Ovary (tissue), 7 donors: ENCODE measurements at regions not wholly inside any gene's neighbourhood (a gene's known extent, or its start where the extent isn't known, plus 50 kb on each side); places are given as distances from the start of the nearest gene placed in this dataset.

Source experiments
- DNase-seq, 5 donors: peaks; one replicate each; pipeline ENCODE4 v3.0.0-alpha.2; 2019 to 2020
- H3K27ac ChIP-seq, 2 donors: fragments of 200-600 bp; one replicate each; pipeline versions ENCODE4 v1.5.1 to v1.8.0; 2019 to 2022
- H3K27me3 ChIP-seq: fragments of 200-600 bp; one replicate; pipeline ENCODE4 v1.8.0; 2022
- H3K36me3 ChIP-seq: fragments of 200-600 bp; sonication (generic); one replicate; pipeline ENCODE4 v1.5.1; 2019
- H3K4me1 ChIP-seq: one replicate; pipeline ENCODE4 v1.8.1; 2013; ENCODE audit warnings: mild to moderate bottlenecking, moderate library complexity; ENCODE audit not compliant: insufficient read depth
- H3K4me3 ChIP-seq: fragments of 200-600 bp; sonication (generic); one replicate; pipeline ENCODE4 v1.5.1; 2017
- H3K9me3 ChIP-seq, 2 donors: fragments of 200-600 bp in 1 of 2; sonication (generic) in 1 of 2; one replicate each; pipeline versions ENCODE4 v1.5.1 to v1.8.1; 2013 to 2019; ENCODE audit warnings: mild to moderate bottlenecking in 1 of 2, moderate library complexity in 1 of 2
- CTCF ChIP-seq, 3 donors: fragments of 450-650 bp in 2 of 3; fragments of 200-600 bp in 1 of 3; IDR thresholded peaks; one replicate each; pipeline versions ENCODE4 v1.5.1 to v1.8.0; 2016 to 2022; ENCODE audit warnings: antibody characterized with exemption in 3 of 3, mild to moderate bottlenecking in 1 of 3
- EP300 ChIP-seq: sonication (generic); formaldehyde crosslinking; IDR thresholded peaks from one replicate; pipeline ENCODE4 v1.6.1; 2017; ENCODE audit warnings: antibody characterized with exemption
- POLR2A ChIP-seq: fragments of 450-650 bp; IDR thresholded peaks from one replicate; pipeline ENCODE4 v1.6.1; 2017; ENCODE audit warnings: antibody characterized with exemption, mild to moderate bottlenecking, moderate library complexity
- WGBS, 3 donors: extraction: QIAGEN DNeasy Blood & Tissue Kit in 1 of 3; methylation state at CpG; one replicate each; pipeline versions ENCODE4 v1.1.5 to v1.1.7; 2013 to 2017; 5-methylcytosine and 5-hydroxymethylcytosine counted together
- intact Hi-C, 4 donors: fragments of 100-400 bp; cut with DNase I; formaldehyde crosslinking; loops; one replicate each; pipeline versions ENCODE4 v1.11.0 to v1.15.1; 2022 to 2023
- donor health status: DM: no; HTN: no; CAD: no; lungs with moderate emphysema.
- donor health status: DM: no; HTN: no; CAD: no.
- donor health status: Bipolar disorder and iron deficiency.
- donor health status: DM: no; HTN: no; CAD: no.
- donor health status: DM: yes; HTN: yes; CAD: no.

- intact Hi-C loops = no loop called here
- 55 to 64% (median 64%) methylated on average over 26 to 27 of the region's 27 CpGs for WGBS, 3 donors
- Histone ChIP-seq H3K9me3 (no peaks in the 10 kb centered on the region), H3K4me1 (no peaks in the 10 kb centered on the region), H3K36me3 (no peaks in the 10 kb centered on the region), H3K27me3 (no peaks in the 10 kb centered on the region), H3K4me3 (no peak overlapping the region), H3K27ac (no peak overlapping the region)
- TF ChIP-seq CTCF (IDR thresholded peaks at IDR 0.05) (no peak), EP300 (no peak), POLR2A (no peak)
- DNase-seq = no peak
Observed at GRCh38 chr13:112012016-112012704, 54.8 kb upstream of the SOX1 start.

- no peaks in the 10 kb centered on the region for H3K4me1 ChIP-seq
- TF ChIP-seq EP300 (no peak), CTCF (IDR thresholded peaks at IDR 0.05) (no peak)
- H3K27ac ChIP-seq = no peak overlapping the region
- 77 to 79% (median 78%) methylated on average over 11 of the region's 11 CpGs for WGBS, 3 donors
- no peak overlapping the region for H3K4me3 ChIP-seq
- no peaks in the 10 kb centered on the region for H3K27me3 ChIP-seq
- no peak for DNase-seq
- no peaks in the 10 kb centered on the region for H3K9me3 ChIP-seq
- no peaks in the 10 kb centered on the region for H3K36me3 ChIP-seq
- intact Hi-C loops = no loop called here
Observed at GRCh38 chr13:112012705-112013085, 54.3 kb upstream of the SOX1 start.

GRCh38 chr13:112013665-112014064 is 53.3 kb upstream of the SOX1 start:
- intact Hi-C loops = no loop called here

GRCh38 chr13:112014857-112015256 is 52.1 kb upstream of the SOX1 start:
- WGBS, 3 donors = 71 to 98% (median 84%) methylated on average over 23 to 30 of the region's 30 CpGs
- H3K27ac ChIP-seq = no peak overlapping the region
- intact Hi-C loops = no loop called here
- TF ChIP-seq POLR2A (no peak), EP300 (no peak), CTCF (IDR thresholded peaks at IDR 0.05) (no peak)
- no peaks in the 10 kb centered on the region for H3K9me3 ChIP-seq
- H3K4me1 ChIP-seq = no peaks in the 10 kb centered on the region
- no peaks in the 10 kb centered on the region for H3K36me3 ChIP-seq
- H3K27me3 ChIP-seq = no peaks in the 10 kb centered on the region
- DNase-seq = no peak
- no peak overlapping the region for H3K4me3 ChIP-seq

More at GRCh38 chr13:112013665-112014064, 53.3 kb upstream of the SOX1 start:
- Histone ChIP-seq H3K27ac (no peak overlapping the region), H3K4me1 (no peaks in the 10 kb centered on the region), H3K36me3 (no peaks in the 10 kb centered on the region), H3K27me3 (no peaks in the 10 kb centered on the region), H3K4me3 (no peak overlapping the region), H3K9me3 (no peaks in the 10 kb centered on the region)
- DNase-seq = no peak
- no peak for TF ChIP-seq CTCF (IDR thresholded peaks at IDR 0.05)
- WGBS, 3 donors = 82 to 90% (median 89%) methylated on average over 13 of the region's 13 CpGs
